ENCODE measurements at regions not wholly inside any gene's neighbourhood (a gene's known extent, or its start where the extent isn't known, plus 50 kb on each side); places are given as distances from the start of the nearest gene placed in this dataset.

GRCh38 chr5:12703254-12703653, 799.0 kb upstream of the CTNND2 start:
- no peak overlapping the region for H3K27ac ChIP-seq (ENCODE audit: low read depth in 1 of 2, low read length in 1 of 2)
- WGBS, 2 donors, result 82 to 83% methylated on average over 1 of the region's 1 CpG
- H3K4me3 ChIP-seq, result no peak overlapping the region
- ATAC-seq (ENCODE audit: insufficient read depth, low FRiP score) (no peak), DNase-seq (no peak)
- no peaks in the 10 kb centered on the region for H3K4me1 ChIP-seq (ENCODE audit: control insufficient read depth in 5 of 5, insufficient read depth in 5 of 5, low read length in 5 of 5)
- no peaks in the 10 kb centered on the region for H3K36me3 ChIP-seq (ENCODE audit: control insufficient read depth in 4 of 4, insufficient read depth in 4 of 4, low read length in 4 of 4)
- no peaks in the 10 kb centered on the region for H3K27me3 ChIP-seq (ENCODE audit: control insufficient read depth in 3 of 3, insufficient read depth in 3 of 3, low read length in 2 of 3)
- TF ChIP-seq CTCF (IDR thresholded peaks at IDR 0.05; ENCODE audit: control extremely low read depth, extremely low read depth), result no peak
- H3K9ac ChIP-seq (ENCODE audit: insufficient read depth in 1 of 2, low read length in 2 of 2), result no peak overlapping the region
- no peaks in the 10 kb centered on the region for H3K9me3 ChIP-seq (ENCODE audit: control insufficient read depth in 4 of 4, insufficient read depth in 3 of 4, low read length in 3 of 4)

GRCh38 chr5:12695651-12696050, 791.4 kb upstream of the CTNND2 start:
- no peak overlapping the region for H3K9ac ChIP-seq (ENCODE audit: insufficient read depth in 1 of 2, low read length in 2 of 2)
- H3K9me3 ChIP-seq (ENCODE audit: control insufficient read depth in 4 of 4, insufficient read depth in 3 of 4, low read length in 3 of 4), result no peaks in the 10 kb centered on the region
- no peak for ATAC-seq (ENCODE audit: insufficient read depth, low FRiP score)
- H3K4me1 ChIP-seq (ENCODE audit: control insufficient read depth in 5 of 5, insufficient read depth in 5 of 5, low read length in 5 of 5), result no peaks in the 10 kb centered on the region
- DNase-seq, result no peak
- no peaks in the 10 kb centered on the region for H3K27me3 ChIP-seq (ENCODE audit: control insufficient read depth in 3 of 3, insufficient read depth in 3 of 3, low read length in 2 of 3)
- TF ChIP-seq CTCF (IDR thresholded peaks at IDR 0.05; ENCODE audit: control extremely low read depth, extremely low read depth), result no peak
- 86 to 92% methylated on average over 1 of the region's 1 CpG for WGBS, 2 donors
- no peak overlapping the region for H3K4me3 ChIP-seq
- no peaks in the 10 kb centered on the region for H3K36me3 ChIP-seq (ENCODE audit: control insufficient read depth in 4 of 4, insufficient read depth in 4 of 4, low read length in 4 of 4)
- no peak overlapping the region for H3K27ac ChIP-seq (ENCODE audit: low read depth in 1 of 2, low read length in 1 of 2)

GRCh38 chr5:12691330-12691729, 787.1 kb upstream of the CTNND2 start:
- no peaks in the 10 kb centered on the region for H3K27me3 ChIP-seq (ENCODE audit: control insufficient read depth in 3 of 3, insufficient read depth in 3 of 3, low read length in 2 of 3)
- H3K4me1 ChIP-seq (ENCODE audit: control insufficient read depth in 5 of 5, insufficient read depth in 5 of 5, low read length in 5 of 5), result no peaks in the 10 kb centered on the region
- no peak overlapping the region for H3K4me3 ChIP-seq
- WGBS, 2 donors, result 46 to 53% methylated on average over 9 of the region's 9 CpGs
- DNase-seq, result no peak
- no peak overlapping the region for H3K9ac ChIP-seq (ENCODE audit: insufficient read depth in 1 of 2, low read length in 2 of 2)
- TF ChIP-seq CTCF (IDR thresholded peaks at IDR 0.05; ENCODE audit: control extremely low read depth, extremely low read depth), result no peak
- H3K27ac ChIP-seq (ENCODE audit: low read depth in 1 of 2, low read length in 1 of 2), result no peak overlapping the region
- H3K36me3 ChIP-seq (ENCODE audit: control insufficient read depth in 4 of 4, insufficient read depth in 4 of 4, low read length in 4 of 4), result no peaks in the 10 kb centered on the region
- ATAC-seq (ENCODE audit: insufficient read depth, low FRiP score), result no peak
- no peaks in the 10 kb centered on the region for H3K9me3 ChIP-seq (ENCODE audit: control insufficient read depth in 4 of 4, insufficient read depth in 3 of 4, low read length in 3 of 4)

- Histone ChIP-seq H3K36me3 (ENCODE audit: control insufficient read depth in 4 of 4, insufficient read depth in 4 of 4, low read length in 4 of 4) (no peaks in the 10 kb centered on the region), H3K27ac (ENCODE audit: low read depth in 1 of 2, low read length in 1 of 2) (no peak overlapping the region), H3K27me3 (ENCODE audit: control insufficient read depth in 3 of 3, insufficient read depth in 3 of 3, low read length in 2 of 3) (no peaks in the 10 kb centered on the region), H3K9ac (ENCODE audit: insufficient read depth in 1 of 2, low read length in 2 of 2) (no peak overlapping the region), H3K4me1 (ENCODE audit: control insufficient read depth in 5 of 5, insufficient read depth in 5 of 5, low read length in 5 of 5) (no peaks in the 10 kb centered on the region), H3K4me3 (no peak overlapping the region), H3K9me3 (ENCODE audit: control insufficient read depth in 4 of 4, insufficient read depth in 3 of 4, low read length in 3 of 4) (no peaks in the 10 kb centered on the region)
- TF ChIP-seq CTCF (IDR thresholded peaks at IDR 0.05; ENCODE audit: control extremely low read depth, extremely low read depth), result no peak
- ATAC-seq (ENCODE audit: insufficient read depth, low FRiP score) (no peak), DNase-seq (no peak)
- WGBS, 2 donors, result 52 to 61% methylated on average over 2 of the region's 2 CpGs
Measured at GRCh38 chr5:12690361-12690760, 786.1 kb upstream of the CTNND2 start.

Measured in lung (tissue), 11 donors.